A549 (cell line): ENCODE measurements at regions not wholly inside any gene's neighbourhood (a gene's known extent, or its start where the extent isn't known, plus 50 kb on each side); places are given as distances from the start of the nearest gene placed in this dataset.

Source experiments
- ATAC-seq, 2 experiments: fragments of 200-7000 bp in 1 of 2; fragments of >200 bp in 1 of 2; cut with Nextera tagmentation in 1 of 2; cut with Tn5 transposase in 1 of 2; 3 replicates each; pipeline versions ENCODE4 v1.8.0 to v1.9.1; 2018 to 2020; ENCODE audit warnings: mild to moderate bottlenecking in 1 of 2, moderate library complexity in 1 of 2
- CTCF ChIA-PET: fragments of 300-600 bp; sonication (Branson Sonifier 250); formaldehyde crosslinking; extraction: SDS; loops from one replicate; lab custom pipeline; 2021; ENCODE audit warnings: antibody characterized with exemption, inconsistent platforms; lab: Yijun Ruan, JAX
- POLR2A ChIA-PET: fragments of 350-600 bp; formaldehyde crosslinking; extraction: SDS; loops from one replicate; lab custom pipeline; 2021; ENCODE audit warnings: antibody characterized with exemption, inconsistent platforms; lab: Yijun Ruan, JAX
- DNase-seq, 2 experiments: peaks; one replicate each; pipeline versions ENCODE4 v3.0.0 to v3.0.0-alpha.2; 2011 to 2016; ENCODE audit warnings: low read depth in 1 of 2, low spot score in 1 of 2
- FAIRE-seq: peaks from 2 replicates; lab custom pipeline; 2011; peaks lifted over from hg19 to GRCh38; lab: Jason Lieb, UNC
- H3K27ac ChIP-seq, 2 experiments: fragments of >200 bp; sonication (Bioruptor Twin); formaldehyde crosslinking; 3 replicates each; pipeline ENCODE4 v1.5.1; 2016 to 2017
- H3K4me1 ChIP-seq: fragments of >200 bp; sonication (Bioruptor Twin); formaldehyde crosslinking; 3 replicates; pipeline ENCODE4 v1.6.1; 2016
- H3K4me2 ChIP-seq: fragments of >200 bp; sonication (Bioruptor Twin); formaldehyde crosslinking; 3 replicates; pipeline ENCODE4 v1.6.1; 2016
- H3K4me3 ChIP-seq: fragments of >200 bp; sonication (Bioruptor Twin); formaldehyde crosslinking; 3 replicates; pipeline ENCODE4 v1.5.1; 2016
- H3K9me3 ChIP-seq: fragments of >200 bp; sonication (Bioruptor Twin); formaldehyde crosslinking; 3 replicates; pipeline ENCODE4 v1.6.1; 2016
- BHLHE40 ChIP-seq: IDR thresholded peaks from 2 replicates; pipeline ENCODE4 v1.6.1; 2012; ENCODE audit warnings: low read depth, low read length, inconsistent platforms
- CBX8 ChIP-seq: fragments of 200-600 bp; sonication (generic); IDR thresholded peaks from 2 replicates; pipeline ENCODE4 v1.6.1; 2016
- CHD2 ChIP-seq: fragments of 150-350 bp; IDR thresholded peaks from 2 replicates; pipeline ENCODE4 v1.6.1; 2014; ENCODE audit warnings: low read length; ENCODE audit not compliant: partially characterized antibody
- CHD4 ChIP-seq: fragments of 200-600 bp; sonication (generic); IDR thresholded peaks from 2 replicates; pipeline ENCODE4 v1.6.1; 2016; ENCODE audit warnings: antibody characterized with exemption, mild to moderate bottlenecking, borderline replicate concordance
- EP300 ChIP-seq, 2 experiments: fragments of >200 bp; sonication (Bioruptor Twin); formaldehyde crosslinking; IDR thresholded peaks; 2 replicates in 1 of 2; 3 replicates in 1 of 2; pipeline ENCODE4 v1.6.1; 2016 to 2017
- ESRRA ChIP-seq: fragments of 150-350 bp; IDR thresholded peaks from 2 replicates; pipeline ENCODE4 v1.6.1; 2014; ENCODE audit warnings: mild to moderate bottlenecking, low read length, borderline replicate concordance
- FOSB ChIP-seq: fragments of 250-450 bp; sonication (Bioruptor Pico); IDR thresholded peaks from 2 replicates; pipeline ENCODE4 v1.5.0; 2020; ENCODE audit warnings: mild to moderate bottlenecking, moderate library complexity
- HDAC2 ChIP-seq: fragments of 200-600 bp; sonication (generic); IDR thresholded peaks from 2 replicates; pipeline ENCODE4 v1.6.1; 2016
- HEYL ChIP-seq: fragments of 250-450 bp; sonication (Bioruptor Pico); IDR thresholded peaks from 2 replicates; pipeline ENCODE4 v1.8.0; 2021; ENCODE audit warnings: mild to moderate bottlenecking, moderate library complexity
- HOXA7 ChIP-seq: fragments of 250-450 bp; sonication (Bioruptor Pico); IDR thresholded peaks from 2 replicates; pipeline ENCODE4 v1.5.0; 2020; ENCODE audit warnings: mild to moderate bottlenecking, moderate library complexity
- JUN ChIP-seq, 2 experiments: fragments of >200 bp; sonication (Bioruptor Twin); formaldehyde crosslinking; IDR thresholded peaks; 2 replicates in 1 of 2; 3 replicates in 1 of 2; pipeline ENCODE4 v1.6.1; 2016 to 2017
- JUNB ChIP-seq: fragments of >200 bp; sonication (Bioruptor Twin); formaldehyde crosslinking; IDR thresholded peaks from 2 replicates; pipeline ENCODE4 v1.6.1; 2016
- KDM5A ChIP-seq: fragments of 200-600 bp; sonication (generic); IDR thresholded peaks from 2 replicates; pipeline ENCODE4 v1.6.1; 2016; ENCODE audit warnings: antibody characterized with exemption, mild to moderate bottlenecking
- MAFK ChIP-seq: fragments of 450-650 bp; IDR thresholded peaks from 2 replicates; pipeline ENCODE4 v1.6.1; 2014; ENCODE audit not compliant: partially characterized antibody
- MAX ChIP-seq: IDR thresholded peaks from 2 replicates; pipeline ENCODE4 v1.6.1; 2012
- NFE2L2 ChIP-seq: fragments of 150-350 bp; conservative IDR thresholded peaks from 2 replicates; pipeline ENCODE4 v1.6.1; 2014; ENCODE audit warnings: low read length
- NPAS2 ChIP-seq: fragments of 250-450 bp; sonication (Bioruptor Pico); IDR thresholded peaks from 2 replicates; pipeline ENCODE4 v1.8.0; 2022; ENCODE audit warnings: mild to moderate bottlenecking, moderate library complexity, borderline replicate concordance
- NR3C1 ChIP-seq: fragments of >200 bp; sonication (Bioruptor Twin); formaldehyde crosslinking; IDR thresholded peaks from 3 replicates; pipeline ENCODE4 v1.6.1; 2017
- PBX3 ChIP-seq: IDR thresholded peaks from 2 replicates; pipeline ENCODE4 v1.6.1; 2012
- RARB ChIP-seq: fragments of 250-450 bp; sonication (Bioruptor Pico); IDR thresholded peaks from 2 replicates; pipeline ENCODE4 v1.8.0; 2021; ENCODE audit warnings: mild to moderate bottlenecking, moderate library complexity
- RFX5 ChIP-seq: fragments of 450-650 bp; IDR thresholded peaks from 2 replicates; pipeline ENCODE4 v1.7.1; 2014; ENCODE audit warnings: antibody characterized with exemption, mild to moderate bottlenecking, moderate library complexity
- RNF2 ChIP-seq: fragments of 200-600 bp; sonication (generic); IDR thresholded peaks from 2 replicates; pipeline ENCODE4 v1.6.1; 2016; ENCODE audit warnings: low read depth, mild to moderate bottlenecking, antibody characterized with exemption, moderate library complexity, borderline replicate concordance
- TFCP2L1 ChIP-seq: fragments of 250-450 bp; sonication (Bioruptor Pico); IDR thresholded peaks from 2 replicates; pipeline ENCODE4 v1.5.0; 2021; ENCODE audit warnings: mild to moderate bottlenecking
- USF2 ChIP-seq: fragments of 450-650 bp; IDR thresholded peaks from 2 replicates; pipeline ENCODE4 v1.6.1; 2014; ENCODE audit warnings: antibody characterized with exemption
- ZFP36 ChIP-seq: fragments of 450-650 bp; IDR thresholded peaks from 2 replicates; pipeline ENCODE4 v1.6.1; 2014; ENCODE audit warnings: borderline replicate concordance; ENCODE audit not compliant: partially characterized antibody
- ZNF302 ChIP-seq: fragments of 250-450 bp; sonication (Bioruptor Pico); IDR thresholded peaks from 2 replicates; pipeline ENCODE4 v1.9.0; 2021; ENCODE audit warnings: inconsistent platforms, mild to moderate bottlenecking, moderate library complexity
- WGBS: methylation state at CpG from one replicate; pipeline ENCODE4 v1.1.6; 2017; ENCODE audit errors: missing lambda C conversion rate; 5-methylcytosine and 5-hydroxymethylcytosine counted together
- TF ChIP-seq, protein P1 (sequence below): fragments of 250-450 bp; sonication (Bioruptor Pico); IDR thresholded peaks from 2 replicates; pipeline ENCODE4 v1.5.0; 2021; ENCODE audit warnings: mild to moderate bottlenecking, moderate library complexity, borderline replicate concordance

DNA sequence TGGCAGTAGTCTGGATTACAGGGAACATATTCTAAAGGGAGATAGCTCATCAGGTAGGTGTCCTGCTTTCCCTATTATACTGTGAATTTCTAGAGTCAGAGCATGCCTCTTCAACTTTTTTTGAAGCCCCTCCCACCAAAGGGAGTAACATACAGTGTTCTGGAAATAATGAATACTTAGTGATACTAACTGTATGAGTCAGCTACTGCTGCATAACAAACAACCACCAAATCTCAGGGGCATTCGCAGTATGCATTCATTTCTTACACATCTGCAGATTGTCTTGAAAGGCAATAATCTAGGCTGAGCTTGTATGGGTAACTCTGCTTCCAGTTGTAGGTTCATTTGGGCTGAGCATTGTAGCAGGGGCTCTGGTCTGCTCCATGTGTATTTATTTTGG, 409.7 kb upstream of the SPRED2 start (continued):
- TF ChIP-seq USF2 (no peak), MAFK (no peak), ZFP36 (no peak), EP300 (IDR thresholded peaks at IDR 0.05) (no peak), JUNB (no peak), CHD2 (no peak), JUN (IDR thresholded peaks at IDR 0.05) (no peak), CHD4 (no peak)

GRCh38 chr2:65835975-65836549, 403.7 kb upstream of the SPRED2 start:
- Histone ChIP-seq H3K27ac (no peak overlapping the region), H3K9me3 (no peaks in the 10 kb centered on the region), H3K4me2 (no peak overlapping the region), H3K4me3 (no peak overlapping the region), H3K4me1 (no peaks in the 10 kb centered on the region)
- WGBS = 0% methylated on average over 1 of the region's 1 CpG
- ChIA-PET CTCF (interaction anchor here (0.6 kb wide), 1 partner anchor 196 kb away, joined by 3 read pairs; no protein-coding TSS in a partner anchor), POLR2A (no interaction called here)
- TF ChIP-seq JUN (IDR thresholded peaks at IDR 0.05) (no peak), MAFK (no peak), HDAC2 (no peak), FOSB (no peak)
- TF ChIP-seq, protein P1, sequence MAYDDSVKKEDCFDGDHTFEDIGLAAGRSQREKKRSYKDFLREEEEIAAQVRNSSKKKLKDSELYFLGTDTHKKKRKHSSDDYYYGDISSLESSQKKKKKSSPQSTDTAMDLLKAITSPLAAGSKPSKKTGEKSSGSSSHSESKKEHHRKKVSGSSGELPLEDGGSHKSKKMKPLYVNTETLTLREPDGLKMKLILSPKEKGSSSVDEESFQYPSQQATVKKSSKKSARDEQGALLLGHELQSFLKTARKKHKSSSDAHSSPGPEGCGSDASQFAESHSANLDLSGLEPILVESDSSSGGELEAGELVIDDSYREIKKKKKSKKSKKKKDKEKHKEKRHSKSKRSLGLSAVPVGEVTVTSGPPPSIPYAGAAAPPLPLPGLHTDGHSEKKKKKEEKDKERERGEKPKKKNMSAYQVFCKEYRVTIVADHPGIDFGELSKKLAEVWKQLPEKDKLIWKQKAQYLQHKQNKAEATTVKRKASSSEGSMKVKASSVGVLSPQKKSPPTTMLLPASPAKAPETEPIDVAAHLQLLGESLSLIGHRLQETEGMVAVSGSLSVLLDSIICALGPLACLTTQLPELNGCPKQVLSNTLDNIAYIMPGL (CRISPR knock-in tag) = no peak
- no peak for DNase-seq
- ATAC-seq = no peak
- FAIRE-seq = no peak

- Histone ChIP-seq H3K4me1 (no peaks in the 10 kb centered on the region), H3K4me2 (no peak overlapping the region), H3K27ac (no peak overlapping the region), H3K9me3 (no peaks in the 10 kb centered on the region), H3K4me3 (no peak overlapping the region)
- FAIRE-seq (no peak), DNase-seq (no peak), ATAC-seq (no peak)
- ChIA-PET POLR2A (no interaction called here), CTCF (interaction anchor here (0.6 kb wide), 2 partner anchors 134 to 195 kb away, joined by 3 read pairs; no protein-coding TSS in a partner anchor)
- 31% methylated on average over 7 of the region's 7 CpGs for WGBS
- TF ChIP-seq HDAC2 (no peak), RARB (CRISPR knock-in tag) (no peak), BHLHE40 (no peak), TFCP2L1 (no peak), ZFP36 (no peak), RFX5 (no peak), HOXA7 (no peak), NPAS2 (no peak), CBX8 (no peak), ZNF302 (CRISPR knock-in tag) (no peak), HEYL (no peak)
Observed at GRCh38 chr2:65834771-65835475, 402.5 kb upstream of the SPRED2 start.

GRCh38 chr2:65834062-65834461, 401.7 kb upstream of the SPRED2 start:
- FAIRE-seq (no peak), ATAC-seq (no peak), DNase-seq (no peak)
- 45% methylated on average over 6 of the region's 6 CpGs for WGBS
- no peak overlapping the region for H3K4me3 ChIP-seq
- no peak overlapping the region for H3K4me2 ChIP-seq
- ChIA-PET CTCF (no interaction called here), POLR2A (no interaction called here)
- H3K9me3 ChIP-seq = no peaks in the 10 kb centered on the region
- H3K27ac ChIP-seq = no peak overlapping the region
- no peaks in the 10 kb centered on the region for H3K4me1 ChIP-seq
- TF ChIP-seq PBX3 = no peak
- no peak for TF ChIP-seq MAX
- no peak for TF ChIP-seq NPAS2
- no peak for TF ChIP-seq RNF2
- no peak for TF ChIP-seq CHD4
- TF ChIP-seq ESRRA = no peak
- no peak for TF ChIP-seq HEYL
- TF ChIP-seq, protein P1 (CRISPR knock-in tag) = no peak
- no peak for TF ChIP-seq NR3C1
- TF ChIP-seq KDM5A = no peak
- no peak for TF ChIP-seq NFE2L2
- no peak for TF ChIP-seq EP300 (IDR thresholded peaks at IDR 0.05)
